ENCODE measurements at regions not wholly inside any gene's neighbourhood (a gene's known extent, or its start where the extent isn't known, plus 50 kb on each side); places are given as distances from the start of the nearest gene placed in this dataset.

GRCh38 chr1:55962472-55962871, 616.9 kb downstream of the PLPP3 start:
- no peaks in the 10 kb centered on the region for H3K9me3 ChIP-seq
- H3K4me1 ChIP-seq, result no peaks in the 10 kb centered on the region
- no peak for TF ChIP-seq POLR2AphosphoS5 (IDR thresholded peaks at IDR 0.05)
- TF ChIP-seq POLR2A (IDR thresholded peaks at IDR 0.05), result no peak
- TF ChIP-seq CTCF (IDR thresholded peaks at IDR 0.05 in 8 of 11, conservative IDR thresholded peaks at IDR 0.05 in 3 of 11), result no peak
- DNase-seq, result no peak
- H3K27me3 ChIP-seq (replicated peaks in 1 of 7), result no peaks in the 10 kb centered on the region
- intact Hi-C loops (cut with DNase I; ENCODE audit: low total_unique reads), result no loop called here
- H3K27ac ChIP-seq, result no peak overlapping the region
- H3K36me3 ChIP-seq, result no peaks in the 10 kb centered on the region
- no peak overlapping the region for H3K4me3 ChIP-seq
- 80 to 89% (median 81%) methylated on average over 2 of the region's 2 CpGs for WGBS, 5 donors

- TF ChIP-seq CTCF (IDR thresholded peaks at IDR 0.05 in 8 of 11, conservative IDR thresholded peaks at IDR 0.05 in 3 of 11), result no peak
- no peak for TF ChIP-seq POLR2AphosphoS5 (IDR thresholded peaks at IDR 0.05)
- no peak for TF ChIP-seq POLR2A (IDR thresholded peaks at IDR 0.05)
- Histone ChIP-seq H3K36me3 (no peaks in the 10 kb centered on the region), H3K4me1 (no peaks in the 10 kb centered on the region), H3K4me3 (no peak overlapping the region), H3K9me3 (no peaks in the 10 kb centered on the region), H3K27me3 (replicated peaks in 1 of 7) (no peaks in the 10 kb centered on the region), H3K27ac (no peak overlapping the region)
- intact Hi-C loops (cut with DNase I; ENCODE audit: low total_unique reads), result no loop called here
- DNase-seq, result no peak
- WGBS, 5 donors, result 64 to 78% (median 74%) methylated on average over 3 of the region's 3 CpGs
Measured at GRCh38 chr1:55959136-55959548, 620.2 kb downstream of the PLPP3 start.

- no peak overlapping the region for H3K27ac ChIP-seq
Measured at GRCh38 chr1:55958498-55958897, 620.9 kb downstream of the PLPP3 start.

GRCh38 chr1:55957276-55957675, 622.1 kb downstream of the PLPP3 start:
- no peaks in the 10 kb centered on the region for H3K36me3 ChIP-seq
- H3K4me1 ChIP-seq, result no peaks in the 10 kb centered on the region
- H3K4me3 ChIP-seq, result no peak overlapping the region
- peaks cover 0 to 12% (median 0%) of the 10 kb centered on the region in 8 donors for H3K9me3 ChIP-seq
- TF ChIP-seq POLR2AphosphoS5 (IDR thresholded peaks at IDR 0.05) (no peak), CTCF (IDR thresholded peaks at IDR 0.05 in 8 of 11, conservative IDR thresholded peaks at IDR 0.05 in 3 of 11) (no peak), POLR2A (IDR thresholded peaks at IDR 0.05) (no peak)
- H3K27ac ChIP-seq, result no peak overlapping the region
- no peaks in the 10 kb centered on the region for H3K27me3 ChIP-seq (replicated peaks in 1 of 7)
- intact Hi-C loops (cut with DNase I; ENCODE audit: low total_unique reads), result no loop called here
- DNase-seq, result no peak

More at GRCh38 chr1:55958498-55958897, 620.9 kb downstream of the PLPP3 start:
- no peak for DNase-seq
- Histone ChIP-seq H3K4me1 (no peaks in the 10 kb centered on the region), H3K9me3 (peaks cover 0 to 2% (median 0%) of the 10 kb centered on the region in 8 donors), H3K27me3 (replicated peaks in 1 of 7) (no peaks in the 10 kb centered on the region), H3K36me3 (no peaks in the 10 kb centered on the region), H3K4me3 (no peak overlapping the region)
- intact Hi-C loops (cut with DNase I; ENCODE audit: low total_unique reads), result no loop called here
- 80 to 90% (median 82%) methylated on average over 2 of the region's 2 CpGs for WGBS, 5 donors
- TF ChIP-seq POLR2A (IDR thresholded peaks at IDR 0.05) (no peak), POLR2AphosphoS5 (IDR thresholded peaks at IDR 0.05) (no peak), CTCF (IDR thresholded peaks at IDR 0.05 in 8 of 11, conservative IDR thresholded peaks at IDR 0.05 in 3 of 11) (no peak)
